Activated CD4-positive, alpha-beta T cell treated with anti-CD3 and anti-CD28 coated beads, Interleukin-2, amount 50 U/mL, for 4 hours (primary cell): ENCODE measurements at regions not wholly inside any gene's neighbourhood (a gene's known extent, or its start where the extent isn't known, plus 50 kb on each side); places are given as distances from the start of the nearest gene placed in this dataset.

Source experiments
- DNase-seq, 2 experiments: peaks; one replicate each; pipeline ENCODE4 v3.0.0-alpha.2; 2020

DNA sequence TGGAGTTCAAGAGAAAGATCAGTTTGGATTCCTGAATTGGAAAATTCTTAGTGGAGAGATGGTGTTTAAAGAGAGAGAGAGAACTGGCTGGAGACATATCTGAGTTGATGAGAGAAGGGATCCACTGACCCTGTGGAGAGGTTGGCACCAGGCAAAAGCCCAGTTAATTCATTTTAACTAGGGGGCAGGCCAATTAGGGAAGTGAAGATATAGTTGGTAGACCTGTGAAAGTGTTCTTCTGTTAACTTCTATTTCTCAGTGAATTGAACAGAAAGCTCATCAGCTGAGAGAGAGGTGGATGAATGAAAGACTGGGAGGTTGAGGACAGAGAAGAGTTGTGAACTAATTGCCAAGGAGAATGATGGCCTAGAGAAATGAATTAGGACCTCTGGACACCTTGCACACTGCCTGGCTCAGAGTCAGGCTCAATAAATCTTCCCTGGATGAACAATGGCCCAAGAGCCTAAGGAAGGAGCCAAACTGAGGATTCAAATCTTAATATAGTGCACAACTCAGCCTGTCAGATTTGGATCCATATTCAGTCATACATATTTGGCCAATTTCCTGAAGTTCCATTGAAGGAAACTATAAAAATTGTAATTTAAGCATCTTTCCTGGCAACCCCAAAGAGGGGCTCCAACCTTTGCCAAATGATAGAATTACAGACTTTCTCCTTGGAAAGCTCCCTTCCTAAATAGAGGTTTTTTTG, 82.2 kb upstream of the RMDN2 start:
- no peak for DNase-seq

- DNase-seq, result no peak
Observed at GRCh38 chr2:37843556-37843955, 81.5 kb upstream of the RMDN2 start.

DNA sequence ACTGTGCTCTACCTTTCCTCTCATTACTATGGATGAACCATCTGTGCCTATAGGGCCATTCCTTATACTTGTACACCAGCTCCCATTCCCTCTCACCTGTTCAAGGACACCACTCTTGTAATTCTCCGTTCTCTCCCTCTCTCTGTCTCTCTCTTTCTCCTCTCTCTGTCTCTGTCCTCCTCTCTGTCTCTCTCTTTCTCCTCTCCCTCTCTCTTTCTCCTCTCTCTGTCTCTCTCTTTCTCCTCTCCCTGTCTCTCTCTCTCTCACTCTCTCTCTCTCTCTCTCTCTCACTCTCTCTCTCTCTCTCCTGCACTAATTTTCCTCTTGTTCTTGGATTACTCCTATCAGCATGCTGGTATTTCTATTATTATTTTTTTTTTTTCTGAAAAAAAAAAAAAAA, 78.9 kb upstream of the RMDN2 start:
- no peak for DNase-seq

DNA sequence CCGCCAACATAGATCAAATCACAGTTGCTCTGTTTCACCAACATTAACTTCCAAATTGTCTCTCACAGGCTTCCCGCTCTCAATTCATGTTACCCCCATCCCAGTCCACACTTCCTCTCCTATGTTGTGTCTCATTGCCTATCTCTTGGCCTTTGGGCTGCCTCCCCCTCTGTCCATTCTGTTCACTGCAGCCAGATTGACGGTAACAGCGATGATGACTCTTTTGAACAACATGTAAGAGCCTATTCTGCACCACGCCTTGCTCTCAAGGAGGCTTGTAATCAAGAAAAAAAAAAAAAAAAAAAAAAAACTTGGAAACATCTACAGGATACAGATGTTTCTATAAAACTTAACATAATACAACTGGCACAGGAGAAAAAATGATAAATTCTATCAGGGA, 77.3 kb upstream of the RMDN2 start:
- DNase-seq, result no peak

DNA sequence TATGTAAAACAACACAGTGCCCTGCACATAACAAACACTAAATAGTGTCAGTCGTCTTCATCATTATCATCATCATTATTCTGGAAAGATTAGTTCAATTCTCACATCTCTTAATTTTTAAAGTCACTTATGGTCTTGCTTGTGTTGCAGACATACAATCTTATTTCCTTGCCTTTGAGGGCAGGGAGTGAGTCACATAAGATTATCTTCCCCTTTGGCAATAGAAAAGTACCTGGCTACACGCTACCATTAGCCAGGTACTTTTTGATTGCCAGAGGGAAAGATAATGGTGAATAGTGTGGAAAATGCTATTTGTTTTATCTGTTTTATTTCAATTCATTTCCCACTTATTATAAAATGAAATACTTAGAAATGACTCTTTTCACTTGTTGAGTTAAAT, 76.6 kb upstream of the RMDN2 start:
- no peak for DNase-seq

DNA sequence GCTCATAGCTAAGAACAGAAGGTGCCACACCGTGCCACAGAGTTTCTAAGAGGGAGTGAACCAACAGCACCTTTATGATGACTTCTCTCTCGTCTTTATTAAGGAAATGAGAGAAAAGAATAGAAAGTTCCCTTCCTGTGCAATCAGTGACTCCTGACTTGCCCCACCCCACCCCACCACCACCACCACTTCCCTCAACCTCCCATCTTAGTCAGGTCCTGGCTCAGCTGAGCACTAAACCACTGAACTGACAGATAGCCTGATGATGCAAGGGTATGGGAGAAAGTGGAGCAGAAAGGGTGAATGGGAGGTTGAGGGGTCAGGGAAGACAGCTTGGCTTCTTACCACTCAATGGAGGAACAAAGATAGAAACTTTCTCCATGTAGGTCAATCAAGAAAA, 75.2 kb upstream of the RMDN2 start:
- no peak for DNase-seq

DNA sequence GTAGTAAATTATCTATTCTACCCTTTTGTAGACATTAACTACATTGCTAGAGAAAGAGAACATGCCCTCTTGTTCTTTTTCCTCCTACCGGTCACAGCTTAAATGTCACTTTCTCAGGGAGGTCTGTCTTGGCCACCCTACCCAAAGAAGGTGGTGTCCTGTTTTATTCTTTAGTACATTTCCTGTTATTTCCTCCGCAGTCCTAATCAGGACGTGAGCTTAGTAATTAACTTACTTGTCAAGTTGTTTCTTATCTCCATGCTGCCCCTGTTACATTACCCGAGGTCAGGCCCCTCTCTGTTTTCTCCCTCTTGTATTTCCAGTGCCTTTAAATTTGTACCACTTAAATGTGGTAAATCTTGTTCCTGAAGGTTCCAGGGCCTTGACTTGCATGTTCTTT, 73.7 kb upstream of the RMDN2 start:
- DNase-seq, result no peak

DNA sequence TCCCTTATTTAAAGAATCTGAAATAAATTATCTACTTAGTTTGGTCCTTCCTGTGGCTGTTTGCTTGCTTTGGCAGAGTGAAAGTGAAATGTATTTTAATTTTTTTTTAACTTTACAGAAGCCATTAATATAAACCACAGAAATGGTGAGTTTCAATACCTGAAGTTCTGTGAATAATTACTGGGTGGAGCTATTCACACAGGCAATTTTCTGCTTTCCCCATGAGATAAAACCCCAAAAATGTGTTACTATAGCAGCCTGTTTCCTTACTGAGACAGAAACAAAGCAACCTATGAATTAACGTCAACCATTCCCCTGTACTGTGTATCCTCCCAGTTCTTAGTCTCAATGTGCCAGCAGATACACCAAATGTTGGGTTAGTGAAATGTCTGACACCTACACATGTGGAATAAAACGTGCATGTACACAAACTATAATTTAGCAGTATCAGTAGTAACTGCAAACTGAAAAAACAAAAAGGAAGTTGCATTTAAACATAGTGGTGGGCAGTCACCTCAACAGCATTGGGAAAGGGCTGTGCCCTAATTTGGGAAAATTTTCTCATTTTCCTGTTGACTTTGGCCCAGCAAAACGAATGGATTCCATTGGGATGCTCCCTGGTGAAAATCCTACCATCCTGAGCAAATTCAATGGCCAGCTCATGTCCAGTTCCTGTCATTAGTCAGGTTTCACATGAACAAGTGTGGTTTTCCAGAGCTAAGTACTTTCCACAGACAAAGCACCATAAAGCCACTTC, 73.1 kb upstream of the RMDN2 start:
- DNase-seq, result no peak

DNA sequence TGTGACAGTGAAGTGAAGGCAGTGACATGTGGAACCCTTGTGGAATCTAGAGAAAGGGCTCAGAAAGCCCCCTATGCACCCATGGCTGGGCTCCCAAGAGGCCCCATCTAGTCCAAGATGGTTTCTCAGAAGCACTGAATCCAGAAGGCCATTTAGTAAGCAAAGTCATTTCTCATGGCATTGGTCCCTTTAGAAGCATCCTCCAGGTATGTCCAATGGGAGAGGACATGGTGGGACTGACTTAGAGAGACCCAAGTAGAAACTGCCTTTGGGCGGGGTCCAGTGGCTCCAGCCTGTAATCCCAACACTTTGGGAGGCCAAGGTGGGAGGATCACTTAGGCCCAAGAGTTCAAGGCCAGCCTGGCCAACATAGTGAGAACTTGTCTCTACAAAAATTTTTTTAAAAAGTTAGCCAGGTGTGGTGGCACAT, 72.5 kb upstream of the RMDN2 start:
- no peak for DNase-seq

GRCh38 chr2:37854676-37855282, 70.3 kb upstream of the RMDN2 start:
- no peak for DNase-seq

GRCh38 chr2:37855283-37856041, 69.6 kb upstream of the RMDN2 start:
- DNase-seq, result no peak

- DNase-seq, result no peak
Observed at GRCh38 chr2:37856101-37856751, 68.9 kb upstream of the RMDN2 start.

- no peak for DNase-seq
Observed at GRCh38 chr2:37857575-37858399, 67.3 kb upstream of the RMDN2 start.

DNA sequence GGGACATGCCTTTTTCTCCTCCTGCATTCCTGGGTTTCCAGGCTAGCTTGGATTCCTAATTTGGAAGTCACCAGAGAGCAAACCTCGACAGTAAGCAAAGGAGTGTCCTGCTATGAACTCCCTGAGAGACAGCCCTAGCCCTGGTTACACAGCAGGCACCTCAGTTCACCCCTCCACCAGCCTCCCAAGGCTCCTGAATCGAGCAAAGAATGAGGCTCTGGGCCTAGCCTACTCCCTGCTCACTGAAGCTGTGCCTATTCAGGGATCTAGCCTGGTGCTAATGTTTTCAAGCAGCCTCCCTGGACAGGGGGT, 66.7 kb upstream of the RMDN2 start:
- no peak for DNase-seq

DNA sequence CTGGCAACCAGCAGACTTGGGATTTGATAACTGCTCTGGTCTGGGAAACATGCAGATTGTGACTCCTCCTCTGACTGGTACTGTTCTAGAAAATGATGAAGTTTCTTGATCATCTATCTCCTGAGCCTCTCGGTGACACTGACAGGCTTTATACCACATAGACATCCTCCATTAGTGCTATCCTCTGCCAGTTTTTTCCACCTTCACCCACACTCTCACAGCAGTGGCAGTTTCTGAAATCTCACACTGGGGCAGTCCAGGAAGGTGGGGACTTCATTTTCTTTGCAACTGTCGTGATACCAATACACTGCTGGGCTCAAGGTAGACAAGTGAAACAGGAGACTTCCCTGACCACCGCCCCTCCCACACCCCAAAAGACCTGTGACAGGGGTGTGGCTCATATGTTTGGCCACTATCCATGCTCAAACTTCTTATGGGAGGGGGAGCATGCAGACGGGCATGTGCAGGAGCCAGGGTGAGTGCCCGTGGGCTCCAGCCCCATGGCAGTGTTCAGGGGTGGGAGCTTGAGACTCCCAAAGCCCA, 66.3 kb upstream of the RMDN2 start:
- DNase-seq, result no peak

DNA sequence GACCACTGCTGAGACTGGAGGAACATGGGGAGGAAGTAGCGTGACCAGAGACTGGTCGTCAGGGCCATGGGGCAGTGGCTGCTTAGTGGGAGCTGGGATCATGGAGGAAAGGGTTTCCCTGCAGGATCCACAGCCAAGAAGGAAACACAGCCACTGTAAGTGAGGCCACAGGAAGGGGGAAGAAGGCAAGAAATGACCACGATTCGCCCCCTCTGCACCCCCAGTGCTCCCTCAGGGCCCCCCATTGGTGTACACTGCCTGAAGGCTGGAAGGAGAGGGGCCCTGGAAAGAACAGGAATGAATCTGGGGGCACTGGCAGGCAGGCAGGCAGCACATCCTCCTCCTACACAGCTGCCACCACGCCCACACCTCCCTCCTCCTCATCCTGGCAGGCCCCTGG, 62.5 kb upstream of the RMDN2 start:
- DNase-seq, result no peak

GRCh38 chr2:37864217-37864616, 60.9 kb upstream of the RMDN2 start:
- no peak for DNase-seq

DNA sequence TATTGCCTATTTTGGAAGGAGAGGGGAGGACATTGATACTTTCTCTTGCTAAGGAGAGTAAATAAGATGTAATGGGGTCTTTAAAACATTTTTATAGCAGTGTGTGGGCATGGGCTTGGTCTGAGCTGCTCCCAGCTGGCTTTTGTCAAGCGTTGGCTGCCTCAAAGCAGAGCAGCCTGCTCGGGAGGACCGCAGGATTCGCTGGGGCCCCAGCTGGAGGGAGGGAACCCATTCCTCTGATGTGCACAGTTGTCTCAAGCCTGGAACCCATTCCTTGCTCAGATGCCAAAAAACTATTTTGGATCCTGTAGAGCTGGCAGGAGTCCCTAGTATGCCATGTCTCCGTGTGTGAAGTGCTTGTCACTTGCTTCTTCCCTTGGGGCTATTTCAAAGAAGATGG, 59.4 kb upstream of the RMDN2 start:
- DNase-seq, result no peak

- DNase-seq, result no peak
Observed at GRCh38 chr2:37866171-37866934, 58.7 kb upstream of the RMDN2 start.

DNA sequence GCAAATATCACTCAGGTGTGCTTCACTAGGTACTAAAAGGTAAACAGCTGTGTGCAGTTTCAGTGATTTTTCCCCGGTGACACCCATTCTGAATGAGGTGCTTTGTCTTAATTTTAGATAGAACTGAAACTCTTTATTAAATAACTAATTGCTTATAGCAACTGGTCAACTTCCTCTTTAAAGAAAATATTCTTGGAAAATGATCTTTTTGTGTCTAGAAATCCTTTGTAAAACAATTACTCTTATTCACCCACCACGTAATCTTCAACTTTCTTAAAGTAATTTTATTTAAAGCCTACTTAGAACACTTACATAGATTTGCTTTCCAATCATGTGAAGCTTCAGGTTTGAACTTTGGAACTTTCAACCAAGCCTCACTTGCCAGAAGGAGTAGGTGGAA, 57.9 kb upstream of the RMDN2 start:
- DNase-seq, result no peak

DNA sequence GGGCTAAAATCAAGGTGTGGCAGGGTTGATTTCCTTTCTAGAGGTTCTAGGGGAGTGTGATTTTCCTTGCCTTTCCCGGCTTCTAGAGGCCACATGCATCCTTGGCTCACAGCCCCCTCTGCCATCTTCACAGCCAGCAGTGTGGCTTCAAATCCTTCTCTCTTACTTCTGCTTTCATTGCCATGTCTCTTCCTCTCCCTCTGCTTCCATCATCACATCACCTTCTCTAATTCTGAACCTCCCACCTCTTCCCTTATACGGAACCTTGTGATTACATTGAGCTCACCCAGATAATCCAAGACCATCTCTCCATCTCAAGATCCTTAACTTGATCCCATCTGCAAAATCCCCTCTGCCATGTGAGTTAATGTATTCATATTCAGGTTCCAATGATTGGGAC, 56.2 kb upstream of the RMDN2 start:
- DNase-seq, result no peak
